ENCODE measurements at regions not wholly inside any gene's neighbourhood (a gene's known extent, or its start where the extent isn't known, plus 50 kb on each side); places are given as distances from the start of the nearest gene placed in this dataset.
"Not testable (repeated sequence)": the region's sequence is repeated elsewhere in the genome, so short reads cannot be mapped to it uniquely, and the experiment has no call there.

DNA sequence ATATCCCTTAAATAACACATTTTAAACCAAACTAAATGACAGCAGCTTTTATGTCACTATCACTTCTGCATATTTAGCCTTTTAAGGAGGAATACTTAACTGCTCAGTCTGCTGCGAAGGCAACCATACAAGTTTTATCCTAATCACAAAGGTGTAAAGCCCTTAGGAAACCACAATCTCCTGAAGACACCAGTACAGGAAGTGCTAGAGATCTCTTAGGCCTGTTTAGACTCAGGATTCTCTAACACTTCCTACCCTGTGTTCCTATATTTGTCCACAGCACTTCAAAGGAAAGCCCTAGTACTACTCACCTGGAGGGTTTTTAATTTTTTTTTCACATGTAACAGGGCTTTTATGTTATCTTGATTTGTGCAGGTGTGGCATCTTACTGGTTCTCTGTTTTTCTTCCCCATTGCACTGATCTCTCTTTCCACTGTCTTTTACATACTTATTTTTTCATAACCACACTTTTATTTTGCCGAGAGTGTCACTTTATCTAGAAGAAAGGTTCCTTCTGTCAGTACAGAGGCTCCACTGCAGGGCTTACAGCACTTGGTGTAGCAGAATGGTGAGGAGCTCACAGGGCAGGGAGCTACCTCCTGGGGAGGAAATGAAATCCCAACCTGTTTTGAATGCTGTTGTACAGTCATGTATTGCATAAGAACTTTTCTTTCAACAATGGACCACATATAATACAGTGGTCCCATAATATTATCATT lies 1060.6 kb upstream of the ACO1 start:
- no peak for DNase-seq

DNA sequence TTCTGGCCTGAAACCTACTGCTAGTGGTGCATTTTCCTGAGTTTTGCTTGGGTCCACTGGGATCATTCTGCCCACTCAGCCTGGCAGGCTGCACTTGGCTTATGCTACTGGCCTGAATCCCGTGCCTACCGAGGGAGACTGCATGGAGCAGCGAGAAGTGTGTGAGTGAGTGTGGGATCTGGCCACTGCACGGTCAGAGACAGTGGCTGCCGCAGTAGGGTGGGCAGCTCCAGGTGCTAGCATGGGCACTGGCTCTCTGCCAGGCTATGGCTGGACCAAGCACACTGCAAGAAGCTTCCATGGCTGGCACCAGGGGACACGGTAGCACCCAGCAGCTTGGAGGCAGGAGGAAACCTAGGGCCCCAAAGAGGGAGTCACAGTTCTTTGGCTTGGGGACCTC lies 1058.7 kb upstream of the ACO1 start:
- no peak for DNase-seq

DNA sequence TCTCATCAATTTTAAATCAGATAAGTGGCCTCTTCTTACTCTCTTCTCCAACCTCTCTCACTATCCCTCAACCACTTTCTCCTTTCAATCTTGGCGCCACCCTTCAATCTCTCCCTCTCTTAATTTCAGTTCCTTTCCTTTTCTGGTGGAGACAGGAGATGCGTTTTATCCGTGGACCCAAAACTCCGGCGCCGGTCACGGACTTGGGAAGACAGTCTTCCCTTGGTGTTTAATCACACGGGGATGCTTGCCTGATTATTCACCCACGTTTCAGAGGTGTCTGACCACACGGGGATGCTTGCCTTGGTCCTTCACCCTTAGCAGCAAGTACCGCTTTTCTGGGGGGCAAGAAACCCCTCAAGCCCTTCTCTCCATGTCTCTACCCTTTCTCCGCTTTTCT lies 1057.6 kb upstream of the ACO1 start:
- DNase-seq: not testable (repeated sequence)

DNA sequence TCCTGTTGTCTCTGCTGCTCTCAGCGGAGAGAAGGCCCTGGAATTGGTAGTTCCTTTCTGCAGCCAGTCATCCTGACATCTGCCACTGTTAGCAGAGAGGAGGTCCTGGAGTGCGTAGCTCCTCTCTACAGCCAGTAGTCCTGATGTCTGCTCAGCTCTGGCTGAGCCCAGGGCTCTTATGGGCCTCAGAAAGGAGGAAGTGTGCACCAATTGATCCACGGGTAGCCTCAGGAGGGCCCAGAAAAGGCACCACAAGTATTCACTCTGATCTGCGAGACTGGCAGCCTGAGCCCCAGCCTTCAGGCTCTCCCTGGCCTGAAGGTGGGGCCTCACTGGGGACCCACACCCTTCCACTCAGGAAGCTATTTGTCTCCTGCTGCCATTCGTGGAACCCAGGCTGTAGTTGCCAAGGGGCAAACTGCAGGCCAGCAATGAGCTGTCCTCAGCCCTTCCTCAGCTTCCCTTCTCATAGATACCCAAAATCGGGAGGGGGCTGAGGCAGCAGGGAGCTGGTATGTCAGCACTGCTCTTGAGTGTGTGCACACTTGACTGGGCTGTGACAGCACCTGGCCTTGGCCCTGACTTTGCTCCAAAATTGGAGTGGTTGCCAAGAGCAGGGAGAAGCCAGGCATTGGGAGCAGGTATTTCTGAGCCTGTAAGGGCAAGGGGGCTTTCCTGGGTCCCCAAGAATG lies 1049.5 kb upstream of the ACO1 start:
- DNase-seq: no peak

DNA sequence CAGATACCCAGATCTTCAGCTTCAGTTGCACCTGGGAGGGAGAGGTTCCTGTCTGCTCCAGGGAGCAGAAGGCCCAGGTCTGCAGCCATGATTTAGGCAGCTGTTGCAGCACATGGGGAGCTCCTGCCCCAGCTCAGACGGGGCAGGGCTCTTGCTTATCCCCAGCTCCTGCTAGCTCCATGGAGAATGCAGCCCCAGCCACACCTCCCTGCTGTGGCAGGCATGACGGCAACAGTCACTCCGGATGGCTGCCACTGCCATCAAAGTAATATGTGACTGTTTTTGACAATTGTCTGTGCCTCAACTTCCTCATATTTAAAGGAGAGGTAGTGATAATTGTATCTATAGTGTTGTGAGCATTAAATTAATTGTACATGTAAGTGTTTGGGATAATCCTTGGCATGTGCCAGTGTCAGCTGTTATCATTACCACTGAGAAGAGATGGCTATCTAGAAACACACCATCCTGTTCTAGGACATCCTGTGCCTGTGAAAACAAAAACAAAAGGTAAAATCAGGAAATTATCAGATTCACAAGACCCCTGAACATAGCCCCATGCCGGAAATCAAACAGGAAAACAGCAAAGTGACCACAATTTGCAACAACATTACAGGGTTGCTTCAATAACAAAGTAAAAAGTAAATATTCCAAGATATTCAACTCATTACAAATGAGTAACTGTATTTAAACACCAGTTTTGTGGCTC lies 1048.8 kb upstream of the ACO1 start:
- DNase-seq: no peak

DNA sequence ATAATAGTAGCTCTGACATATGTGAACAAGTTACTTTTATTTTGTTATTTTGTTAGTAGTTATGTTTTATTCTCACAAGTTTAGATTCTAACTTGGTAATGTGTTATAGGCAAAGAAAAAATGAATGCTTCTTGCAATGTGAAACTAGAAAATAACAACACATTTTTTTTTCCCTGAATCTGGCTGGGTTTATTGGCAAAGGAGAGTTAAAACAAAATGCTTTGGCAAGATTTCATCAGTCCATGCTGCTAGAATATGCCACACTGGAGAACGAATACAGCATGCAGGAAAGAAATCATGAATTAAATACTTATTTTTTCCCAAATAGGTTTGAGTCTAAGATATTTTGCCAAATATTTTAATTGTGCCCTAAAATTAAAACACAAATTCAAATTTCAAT lies 1048.1 kb upstream of the ACO1 start:
- no peak for DNase-seq

DNA sequence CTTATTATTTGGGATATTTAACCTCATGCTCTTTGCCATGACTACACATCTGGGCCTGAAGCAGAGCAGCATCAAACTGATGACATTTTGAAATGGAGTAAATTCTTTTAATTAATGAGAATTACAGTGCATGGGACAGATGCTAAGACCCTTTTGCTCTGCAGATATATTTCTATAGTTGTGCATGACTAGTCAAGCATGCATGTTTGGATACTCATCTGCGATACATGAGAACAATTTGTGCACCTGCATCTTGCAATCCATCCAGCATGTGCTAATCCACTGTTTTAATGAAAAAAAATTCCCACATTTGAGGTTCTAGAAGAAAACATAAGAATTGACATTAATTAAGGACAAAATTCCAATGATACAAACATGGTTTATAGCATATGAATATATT lies 1047.6 kb upstream of the ACO1 start:
- no peak for DNase-seq

DNA sequence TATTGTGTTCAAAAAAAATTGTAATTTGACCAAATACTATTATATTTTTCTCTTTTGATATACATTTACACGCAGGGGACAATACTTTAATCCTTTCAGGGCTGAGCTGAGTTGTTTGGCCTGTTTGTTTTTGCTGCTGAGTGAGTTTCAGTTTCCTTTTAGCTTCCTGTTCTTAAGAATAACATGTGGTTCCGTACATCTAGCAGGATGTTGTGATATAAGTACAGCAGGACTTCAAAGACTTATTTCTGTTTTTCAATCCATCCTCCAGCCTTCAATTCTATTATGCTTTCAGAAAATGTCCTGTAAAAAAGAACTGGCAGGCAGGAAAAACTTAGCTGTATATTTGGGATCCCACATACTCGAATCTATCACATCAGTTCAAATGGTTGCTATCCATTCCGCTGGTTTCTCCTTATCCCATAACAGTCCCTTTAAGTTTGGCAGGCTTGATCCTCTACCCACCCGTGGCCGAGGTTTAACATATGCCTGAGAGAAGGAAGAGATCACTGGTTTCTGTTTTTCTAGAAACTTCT lies 1037.3 kb upstream of the ACO1 start:
- no peak for DNase-seq

DNA sequence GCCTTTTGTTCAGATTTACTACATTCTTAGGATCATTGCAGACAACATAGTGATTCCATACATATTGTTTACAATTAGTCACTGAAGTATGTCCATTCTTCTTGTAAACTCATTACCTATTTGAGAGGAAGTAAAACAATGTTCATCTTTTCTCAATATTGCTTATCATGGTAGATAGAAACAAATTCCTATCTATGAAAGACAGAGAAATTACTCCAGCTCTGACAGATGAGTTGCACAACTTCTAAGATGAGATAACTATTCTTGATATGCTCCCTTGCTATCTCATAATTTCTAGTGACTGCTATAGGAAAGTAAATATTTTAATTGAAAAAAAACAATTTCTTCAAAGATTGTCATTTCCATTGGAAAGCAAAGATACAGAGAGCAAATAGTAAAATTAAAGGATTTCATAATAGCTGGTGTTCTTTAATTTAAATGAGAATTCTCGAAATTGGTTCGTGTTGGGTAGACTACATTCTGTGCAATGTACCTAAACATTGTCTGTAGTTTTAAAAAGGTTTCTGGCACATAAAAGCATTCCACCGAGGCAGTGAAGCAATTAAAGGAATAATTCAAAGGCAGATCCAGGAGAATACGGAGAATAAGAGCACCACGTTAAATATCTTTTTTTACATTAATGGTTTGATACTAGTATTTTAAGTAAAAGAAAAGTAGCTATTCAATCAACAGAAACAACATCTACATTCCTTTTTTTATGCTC lies 1029.1 kb upstream of the ACO1 start:
- DNase-seq: no peak

DNA sequence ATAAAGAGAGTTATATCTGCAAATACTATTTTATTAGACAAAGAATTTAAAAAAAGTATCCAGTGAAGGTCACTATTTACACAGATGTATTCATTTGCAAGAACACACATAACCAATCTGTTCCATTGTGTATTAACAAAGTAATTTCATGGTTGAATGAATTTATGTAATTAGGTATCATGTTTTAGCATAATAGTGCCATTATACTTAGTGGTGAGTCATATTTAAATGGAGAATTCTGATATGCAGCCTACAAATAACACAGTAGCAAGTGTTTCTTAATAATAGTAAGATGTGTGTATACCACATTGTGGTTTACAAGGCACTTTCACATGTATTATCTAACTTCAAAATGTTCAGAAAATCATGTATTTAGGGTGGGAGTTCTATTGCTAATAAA lies 1028.5 kb upstream of the ACO1 start:
- no peak for DNase-seq

DNA sequence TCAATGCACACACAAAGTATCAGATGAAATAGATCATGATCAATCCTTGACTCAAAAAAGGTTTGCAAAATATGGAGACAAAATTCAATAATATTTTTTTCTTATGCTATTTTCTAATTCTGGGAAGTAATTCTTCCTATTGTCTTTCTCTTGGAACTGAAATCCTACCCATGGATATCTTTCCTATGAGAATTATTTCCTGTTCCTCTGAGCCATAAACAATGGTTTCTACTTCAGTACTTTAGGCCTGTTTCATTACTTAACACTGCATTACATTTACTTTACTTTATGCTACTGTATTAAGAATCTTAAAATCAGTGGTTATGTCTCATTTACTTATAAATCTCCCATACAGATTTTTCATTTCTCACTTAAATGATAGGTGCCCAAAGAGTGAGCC lies 1025.4 kb upstream of the ACO1 start:
- DNase-seq: no peak

DNA sequence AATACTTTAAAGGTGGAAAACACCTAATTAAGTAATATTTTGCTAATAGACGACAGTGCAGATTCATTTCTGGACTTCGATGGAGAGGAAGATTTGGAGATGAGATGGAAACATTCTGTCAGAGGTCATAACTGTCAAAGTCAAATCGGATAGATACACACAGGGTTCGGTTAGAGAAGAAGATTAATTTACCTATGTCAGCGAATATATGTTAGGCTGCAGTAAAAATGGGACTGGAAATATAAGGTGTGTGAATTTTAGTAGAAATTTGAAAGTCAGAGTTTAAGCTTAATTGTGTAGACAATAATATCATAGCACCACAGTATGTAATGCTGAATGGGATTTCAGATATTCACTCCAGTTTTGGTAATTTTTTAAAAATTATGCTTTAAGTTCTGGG lies 1020.3 kb upstream of the ACO1 start:
- DNase-seq: no peak

DNA sequence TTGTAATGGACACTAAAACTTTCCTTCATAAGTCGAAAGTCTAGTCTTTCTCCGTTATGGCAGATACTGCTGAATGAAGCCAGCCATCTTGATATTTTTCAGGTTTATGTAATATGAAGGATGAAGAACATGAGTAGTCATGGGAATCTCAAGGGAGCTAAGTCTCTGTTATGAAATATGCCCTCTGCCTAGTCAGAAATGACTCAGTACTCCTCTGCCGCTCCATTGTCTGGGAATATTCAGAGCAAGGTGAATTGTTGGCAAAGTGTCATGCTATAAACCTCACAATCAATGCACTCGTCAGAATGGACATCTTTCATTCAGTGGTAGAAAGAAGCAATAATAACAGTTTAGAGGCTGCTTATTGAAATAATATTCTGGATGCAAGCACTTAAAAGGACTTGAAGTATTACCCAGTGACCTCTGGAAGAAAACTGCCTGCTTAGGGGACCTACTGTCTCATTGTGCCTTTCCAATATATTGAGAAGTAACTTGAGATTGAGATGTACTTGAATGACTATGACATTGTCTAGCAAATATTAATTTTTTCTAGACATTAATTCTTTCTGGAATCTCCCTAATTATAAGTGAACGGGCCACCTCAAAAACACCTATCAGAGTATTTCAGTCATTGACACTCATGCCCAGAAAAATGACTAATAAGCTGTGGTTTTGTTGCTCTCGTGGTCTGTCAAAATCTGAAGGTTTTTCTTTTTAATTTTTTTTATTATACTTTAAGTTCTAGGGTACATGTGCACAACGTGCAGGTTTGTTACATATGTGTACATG lies 1011.5 kb upstream of the ACO1 start:
- DNase-seq: no peak

DNA sequence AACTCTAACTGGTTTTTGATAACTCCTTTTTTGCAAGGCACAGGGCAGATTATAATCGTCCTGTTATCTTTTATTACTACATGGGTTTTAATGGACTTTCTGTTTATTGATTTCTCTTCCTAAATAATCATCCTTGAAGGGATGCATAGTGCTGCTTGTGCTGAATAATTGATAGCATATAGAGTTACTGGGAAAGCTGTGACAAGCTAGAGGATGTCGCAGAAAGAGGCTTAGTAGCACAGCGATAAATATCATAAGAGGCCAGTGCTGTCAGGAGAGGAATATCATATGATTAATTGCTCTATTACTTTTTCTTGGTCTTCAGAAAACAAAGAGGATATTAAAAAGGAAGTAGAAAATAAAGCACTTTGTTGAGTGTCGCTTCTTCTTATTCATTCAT lies 1007.1 kb upstream of the ACO1 start:
- DNase-seq: no peak

DNA sequence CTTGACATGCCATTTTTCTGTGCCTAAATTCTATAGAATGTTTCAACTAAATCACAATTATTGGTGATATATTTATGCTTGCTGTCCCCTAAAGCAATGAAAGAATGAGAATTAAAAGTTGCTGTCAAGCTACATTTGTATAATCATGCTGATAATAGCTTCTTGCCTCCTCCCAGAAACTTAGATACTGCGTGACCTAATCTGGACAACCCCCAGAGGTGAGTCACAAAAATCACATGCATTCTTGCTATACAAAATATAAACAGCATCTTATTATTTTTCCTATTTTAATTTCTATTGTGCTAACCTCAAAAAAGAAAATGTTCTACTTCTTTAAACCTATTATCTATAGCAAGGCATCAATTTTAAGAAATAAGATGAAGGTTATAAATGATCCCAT lies 995.8 kb upstream of the ACO1 start:
- no peak for DNase-seq

DNA sequence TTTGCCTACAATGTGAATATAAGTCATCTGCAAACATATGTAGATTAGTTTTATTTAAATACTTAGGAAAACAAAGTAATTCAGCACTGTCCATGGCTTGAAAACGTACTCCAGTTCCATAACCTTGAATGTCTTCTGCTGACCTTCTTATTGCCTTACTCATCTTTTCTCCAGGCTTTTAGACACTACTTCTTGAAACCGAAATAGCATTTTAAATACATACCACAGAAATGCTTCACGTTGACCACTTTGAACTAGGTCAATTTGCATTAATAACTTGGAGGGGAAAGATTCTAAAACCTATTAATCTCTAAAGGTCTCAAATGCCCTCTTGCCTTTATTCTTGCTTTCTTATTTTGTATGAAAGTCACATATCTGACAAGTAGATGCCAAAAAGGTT lies 995.4 kb upstream of the ACO1 start:
- no peak for DNase-seq

DNA sequence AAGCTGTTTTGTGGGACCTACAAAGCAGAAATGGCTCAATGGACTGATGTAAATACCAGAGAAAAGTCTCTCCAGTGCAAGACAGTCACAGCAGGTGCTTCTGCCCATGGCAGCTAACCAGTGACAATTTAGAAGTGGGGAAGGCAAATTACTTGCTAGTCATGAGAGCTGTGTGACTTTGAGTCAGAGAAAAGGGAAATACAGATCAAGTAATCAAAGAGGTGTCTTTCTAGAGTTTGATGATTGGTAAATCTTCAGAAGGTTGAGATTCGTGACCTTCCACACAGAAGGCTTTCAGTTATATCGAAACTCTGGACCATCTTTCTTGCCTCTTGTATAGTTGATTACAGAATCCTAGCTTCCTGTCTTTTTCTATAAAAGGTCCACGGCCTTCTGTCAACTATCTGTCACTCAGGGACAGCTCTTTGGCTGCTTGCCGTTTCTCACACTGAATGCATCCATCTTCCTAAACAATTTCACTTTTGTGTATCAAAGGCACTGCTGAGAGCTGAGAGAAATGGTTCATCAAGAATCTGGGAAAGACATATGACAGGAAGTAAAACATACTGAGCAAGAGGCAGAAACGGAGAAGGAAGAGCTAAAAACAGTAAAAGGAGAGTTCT lies 993.9 kb upstream of the ACO1 start:
- DNase-seq: no peak

DNA sequence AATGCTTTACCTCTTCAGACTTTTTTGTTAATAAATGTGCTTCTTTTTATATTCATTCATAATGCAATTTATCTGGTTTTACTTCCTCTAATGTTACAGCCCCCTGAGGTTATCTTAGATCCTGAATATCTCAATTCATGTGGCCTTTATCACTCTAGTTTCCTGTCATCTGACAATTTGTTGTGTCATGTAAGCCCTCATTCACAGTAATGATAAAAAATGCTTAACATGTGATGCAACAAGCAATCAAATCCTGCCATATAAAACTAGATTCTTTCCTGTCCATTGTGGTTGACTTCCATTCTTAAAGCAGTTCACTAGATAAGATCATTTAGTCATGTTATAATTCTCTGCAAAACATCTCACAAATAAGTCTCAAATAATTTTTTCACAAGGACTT lies 991.2 kb upstream of the ACO1 start:
- no peak for DNase-seq

DNA sequence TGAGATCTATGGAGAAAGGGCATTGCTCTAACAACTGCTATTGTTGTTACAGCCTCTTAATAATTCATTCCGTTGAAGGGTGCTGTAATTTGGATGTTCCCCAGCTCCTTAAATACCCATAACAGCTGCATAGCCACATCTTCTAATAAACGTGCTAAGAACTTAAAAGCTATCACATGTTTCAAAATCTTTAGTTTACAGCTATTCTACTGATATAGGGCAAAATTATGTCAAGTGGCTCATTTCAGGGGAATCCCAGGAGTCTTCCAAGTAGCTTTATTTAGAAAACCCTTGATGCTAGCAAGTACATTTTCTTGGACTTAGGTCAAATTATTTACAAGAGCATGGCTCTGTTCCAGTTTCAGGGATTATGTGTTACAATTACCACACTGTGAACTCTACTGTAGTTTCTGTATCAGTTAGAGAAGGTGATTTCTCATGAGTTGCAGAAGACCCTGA lies 990.4 kb upstream of the ACO1 start:
- no peak for DNase-seq

DNA sequence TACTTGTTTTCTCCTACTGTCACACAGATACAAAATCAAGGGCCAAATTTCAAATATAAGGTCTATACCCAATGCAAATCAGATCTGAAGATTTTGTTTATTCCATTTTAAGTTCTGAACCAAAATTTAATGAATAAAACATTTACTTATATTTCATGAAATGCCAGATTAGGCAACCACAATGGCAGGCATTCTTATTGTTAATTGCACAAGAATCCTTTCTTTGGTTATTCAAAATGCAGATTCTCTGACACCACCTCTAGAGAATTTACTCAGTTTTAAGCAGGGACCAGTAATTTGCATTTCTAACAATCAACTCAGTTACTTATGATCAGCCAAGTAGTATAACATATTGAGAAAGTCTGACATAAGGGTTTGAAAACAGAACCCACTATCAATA lies 972.4 kb upstream of the ACO1 start:
- DNase-seq: no peak

DNA sequence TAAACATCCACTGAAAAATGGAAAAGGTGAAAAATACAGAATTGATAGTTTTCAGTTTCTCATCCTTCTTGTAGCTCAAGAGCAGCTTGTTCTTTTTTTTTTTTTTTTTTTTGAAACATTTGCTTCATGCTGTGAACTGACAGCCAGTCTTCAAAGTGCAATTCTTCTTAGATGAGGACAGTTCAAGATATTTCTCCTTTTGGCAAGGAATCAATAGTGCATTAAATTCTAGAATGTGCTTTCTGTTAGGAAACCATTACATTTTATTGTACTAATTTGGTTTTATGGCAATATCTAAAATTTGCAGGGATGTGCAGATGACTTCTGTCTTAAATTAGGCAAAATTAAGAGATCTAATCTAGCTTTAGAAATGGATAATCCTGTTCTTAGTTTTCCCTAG lies 969.3 kb upstream of the ACO1 start:
- no peak for DNase-seq

DNA sequence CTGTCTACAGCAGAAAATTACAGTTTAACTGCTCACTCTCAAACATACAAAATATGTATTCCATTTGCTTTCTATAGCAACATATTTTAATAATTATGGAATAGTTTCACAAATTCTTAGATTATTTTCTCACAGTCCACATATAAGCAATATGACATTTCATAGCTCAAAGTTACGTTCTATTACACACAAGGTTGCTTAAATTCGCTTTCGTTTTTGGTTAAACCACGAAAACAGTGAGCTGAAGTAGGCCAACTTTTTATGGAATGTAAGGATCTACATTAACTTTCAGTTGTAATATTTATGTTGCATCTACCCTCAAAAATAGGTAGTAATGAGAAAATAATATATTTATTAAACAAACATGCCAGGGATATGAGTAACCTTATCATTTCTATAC lies 966.0 kb upstream of the ACO1 start:
- DNase-seq: no peak
